ENCODE measurements at regions not wholly inside any gene's neighbourhood (a gene's known extent, or its start where the extent isn't known, plus 50 kb on each side); places are given as distances from the start of the nearest gene placed in this dataset.
"Not testable (repeated sequence)": the region's sequence is repeated elsewhere in the genome, so short reads cannot be mapped to it uniquely, and the experiment has no call there.

DNA sequence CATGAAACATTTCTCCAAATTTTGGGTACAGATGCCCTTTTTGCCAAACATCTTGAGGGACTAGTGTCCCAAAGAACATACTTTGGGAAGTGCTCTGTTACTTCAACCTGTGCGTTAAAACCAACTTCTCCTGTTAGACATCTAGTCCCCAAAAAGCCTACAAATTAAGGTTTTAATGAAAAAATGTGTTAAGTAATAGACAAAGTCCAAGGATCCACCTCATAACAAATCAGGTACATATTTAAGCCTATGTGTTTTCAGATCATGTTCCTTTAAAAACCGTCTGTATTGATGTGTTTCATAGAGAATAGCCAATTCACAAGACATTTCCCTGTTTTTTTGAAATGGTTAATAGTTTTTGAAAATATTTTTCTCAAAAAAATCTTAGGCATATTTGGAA, 174.8 kb upstream of the FAM20A start:
- H3K4me1 Mint-ChIP-seq = peaks cover 0 to 11% (median 0%) of the 10 kb centered on the region in 3 donors
- peaks cover 0 to 1% (median 0%) of the 10 kb centered on the region in 7 donors for H3K9me3 Mint-ChIP-seq
- no peaks in the 10 kb centered on the region for H3K36me3 Mint-ChIP-seq
- ATAC-seq (ENCODE audit: low read depth in 2 of 2) (no peak), DNase-seq (no peak)
- no peak overlapping the region for H3K4me3 Mint-ChIP-seq
- H3K27ac Mint-ChIP-seq = no peak overlapping the region
- H3K27me3 Mint-ChIP-seq = no peaks in the 10 kb centered on the region

DNA sequence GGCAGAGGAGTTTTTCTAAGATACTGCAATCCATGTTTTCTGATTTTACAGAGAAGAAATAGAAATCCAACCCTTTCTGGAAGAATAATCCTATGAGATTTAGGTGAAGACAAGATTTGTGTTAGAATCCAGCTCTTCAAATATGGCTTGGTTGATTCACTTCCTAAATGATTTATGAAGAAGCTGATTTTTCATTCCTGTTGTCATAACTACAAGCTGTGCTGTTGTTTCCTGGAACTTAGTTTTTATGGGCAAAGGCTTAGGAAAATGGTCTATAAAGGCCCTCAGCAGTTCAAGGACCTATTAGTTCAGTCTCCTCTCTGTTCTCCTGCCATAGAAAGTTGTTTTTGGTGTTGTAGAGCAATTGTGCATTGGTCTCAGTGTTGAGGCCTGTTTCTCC, 174.2 kb upstream of the FAM20A start:
- H3K36me3 Mint-ChIP-seq = no peaks in the 10 kb centered on the region
- H3K4me3 Mint-ChIP-seq = no peak overlapping the region
- DNase-seq (no peak), ATAC-seq (ENCODE audit: low read depth in 2 of 2) (no peak)
- peaks cover 0 to 1% (median 0%) of the 10 kb centered on the region in 7 donors for H3K9me3 Mint-ChIP-seq
- H3K27ac Mint-ChIP-seq = no peak overlapping the region
- H3K27me3 Mint-ChIP-seq = no peaks in the 10 kb centered on the region
- H3K4me1 Mint-ChIP-seq = peaks cover 0 to 11% (median 0%) of the 10 kb centered on the region in 3 donors

- DNase-seq (peak; percentile 9), ATAC-seq (ENCODE audit: low read depth in 2 of 2) (peak in 1 of 2 donors; percentile 48)
- Mint-ChIP-seq H3K27me3 (peaks cover 0 to 4% (median 0%) of the 10 kb centered on the region in 3 donors), H3K4me1 (peaks cover 0 to 11% (median 0%) of the 10 kb centered on the region in 3 donors), H3K4me3 (peak overlapping the region in 5 of 8 donors; percentile 27 to 63 (median 35)), H3K9me3 (peaks cover 0 to 1% (median 0%) of the 10 kb centered on the region in 7 donors), H3K27ac (peak overlapping the region in 3 of 6 donors; percentile 54 to 88 (median 69)), H3K36me3 (no peaks in the 10 kb centered on the region)
Measured at GRCh38 chr17:68771867-68772515, 170.8 kb upstream of the FAM20A start.

DNA sequence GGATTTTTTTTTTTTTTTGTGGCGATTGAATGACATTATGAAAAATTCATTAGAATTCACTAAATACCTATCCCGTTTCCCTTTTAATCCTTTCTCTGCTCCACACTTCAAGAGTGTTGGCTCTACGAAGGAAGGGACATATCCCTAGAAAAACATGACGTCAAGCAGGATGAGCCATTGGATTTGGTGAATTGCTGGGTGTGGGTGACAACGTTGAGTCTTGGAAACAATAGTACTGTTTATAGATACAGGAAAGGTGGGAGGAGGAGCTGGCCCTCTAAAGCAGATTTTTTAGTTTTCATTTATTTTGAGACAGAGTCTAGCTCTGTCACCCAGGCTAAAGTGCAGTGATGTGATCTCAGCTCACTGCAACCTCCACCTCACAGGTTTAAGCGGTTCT, 167.6 kb upstream of the FAM20A start:
- no peak for DNase-seq
- Mint-ChIP-seq H3K36me3 (no peaks in the 10 kb centered on the region), H3K27me3 (peaks cover 0 to 4% (median 3%) of the 10 kb centered on the region in 3 donors), H3K27ac (no peak overlapping the region), H3K4me1 (peaks cover 0 to 4% (median 0%) of the 10 kb centered on the region in 3 donors), H3K4me3 (no peak overlapping the region), H3K9me3 (no peaks in the 10 kb centered on the region)
- no peak for ATAC-seq (ENCODE audit: low read depth in 2 of 2)

GRCh38 chr17:68766640-68767039, 165.5 kb upstream of the FAM20A start:
- H3K4me3 Mint-ChIP-seq = no peak overlapping the region
- H3K27ac Mint-ChIP-seq = no peak overlapping the region
- no peaks in the 10 kb centered on the region for H3K36me3 Mint-ChIP-seq
- H3K27me3 Mint-ChIP-seq = peaks cover 0 to 8% (median 7%) of the 10 kb centered on the region in 3 donors
- no peaks in the 10 kb centered on the region for H3K9me3 Mint-ChIP-seq
- no peak for ATAC-seq (ENCODE audit: low read depth in 2 of 2)
- no peaks in the 10 kb centered on the region for H3K4me1 Mint-ChIP-seq
- no peak for DNase-seq

DNA sequence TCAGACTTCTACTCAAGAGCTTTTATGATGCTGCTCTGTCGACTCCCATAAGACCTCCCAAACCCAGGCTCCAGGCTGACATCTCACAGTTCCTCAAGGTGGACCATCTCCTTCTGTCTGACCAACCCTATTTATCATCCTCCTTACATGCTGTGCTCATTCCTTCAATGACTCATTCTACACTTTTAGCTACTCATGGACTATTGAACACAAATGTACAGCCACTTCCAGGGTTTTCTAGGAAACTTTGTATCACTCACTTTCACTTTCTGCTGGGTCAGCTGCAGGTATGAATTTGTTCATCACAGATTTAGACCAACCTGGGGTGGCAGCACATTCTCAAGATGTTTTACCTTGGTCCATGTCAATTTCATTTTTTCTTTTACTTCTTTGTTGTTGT, 162.4 kb upstream of the FAM20A start:
- Mint-ChIP-seq H3K4me3 (no peak overlapping the region), H3K27me3 (peaks cover 0 to 11% (median 4%) of the 10 kb centered on the region in 3 donors), H3K4me1 (peaks cover 4 to 12% (median 10%) of the 10 kb centered on the region in 3 donors), H3K27ac (peak overlapping the region in 1 of 6 donors; percentile 36), H3K36me3 (no peaks in the 10 kb centered on the region), H3K9me3 (no peaks in the 10 kb centered on the region)
- DNase-seq = no peak
- ATAC-seq (ENCODE audit: low read depth in 2 of 2) = no peak

DNA sequence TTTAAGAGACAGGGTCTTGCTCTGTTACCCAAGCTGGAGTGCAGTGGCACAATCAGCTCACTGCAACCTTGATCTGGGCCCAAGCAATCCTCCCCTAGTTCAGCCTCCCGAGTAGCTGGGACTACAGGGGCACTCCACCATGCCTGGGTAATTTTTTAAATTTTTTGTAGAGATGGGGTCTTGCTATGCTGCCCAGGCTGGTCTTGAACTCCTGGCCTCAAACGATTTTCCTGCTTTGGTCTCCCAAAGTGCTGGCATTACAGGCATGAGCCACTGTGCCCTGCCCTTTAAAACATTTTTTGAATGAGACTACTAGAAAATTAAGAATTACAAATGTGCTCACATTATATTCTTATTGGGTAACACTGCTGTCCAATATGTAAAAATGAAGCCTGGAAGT, 161.7 kb upstream of the FAM20A start:
- peaks cover 4 to 12% (median 10%) of the 10 kb centered on the region in 3 donors for H3K4me1 Mint-ChIP-seq
- no peak overlapping the region for H3K4me3 Mint-ChIP-seq
- H3K36me3 Mint-ChIP-seq = no peaks in the 10 kb centered on the region
- peaks cover 0 to 2% (median 0%) of the 10 kb centered on the region in 7 donors for H3K9me3 Mint-ChIP-seq
- ATAC-seq (ENCODE audit: low read depth in 2 of 2) = no peak
- H3K27me3 Mint-ChIP-seq = peaks cover 0 to 11% (median 4%) of the 10 kb centered on the region in 3 donors
- H3K27ac Mint-ChIP-seq = no peak overlapping the region
- DNase-seq = no peak

- Mint-ChIP-seq H3K36me3 (no peaks in the 10 kb centered on the region), H3K27me3 (peaks cover 0 to 11% (median 4%) of the 10 kb centered on the region in 3 donors), H3K9me3 (peaks cover 0 to 9% (median 0%) of the 10 kb centered on the region in 7 donors), H3K4me3 (no peak overlapping the region), H3K4me1 (peaks cover 4 to 12% (median 10%) of the 10 kb centered on the region in 3 donors), H3K27ac (no peak overlapping the region)
- ATAC-seq (ENCODE audit: low read depth in 2 of 2) = no peak
- DNase-seq = no peak
Measured at GRCh38 chr17:68760141-68760475, 158.9 kb upstream of the FAM20A start.

DNA sequence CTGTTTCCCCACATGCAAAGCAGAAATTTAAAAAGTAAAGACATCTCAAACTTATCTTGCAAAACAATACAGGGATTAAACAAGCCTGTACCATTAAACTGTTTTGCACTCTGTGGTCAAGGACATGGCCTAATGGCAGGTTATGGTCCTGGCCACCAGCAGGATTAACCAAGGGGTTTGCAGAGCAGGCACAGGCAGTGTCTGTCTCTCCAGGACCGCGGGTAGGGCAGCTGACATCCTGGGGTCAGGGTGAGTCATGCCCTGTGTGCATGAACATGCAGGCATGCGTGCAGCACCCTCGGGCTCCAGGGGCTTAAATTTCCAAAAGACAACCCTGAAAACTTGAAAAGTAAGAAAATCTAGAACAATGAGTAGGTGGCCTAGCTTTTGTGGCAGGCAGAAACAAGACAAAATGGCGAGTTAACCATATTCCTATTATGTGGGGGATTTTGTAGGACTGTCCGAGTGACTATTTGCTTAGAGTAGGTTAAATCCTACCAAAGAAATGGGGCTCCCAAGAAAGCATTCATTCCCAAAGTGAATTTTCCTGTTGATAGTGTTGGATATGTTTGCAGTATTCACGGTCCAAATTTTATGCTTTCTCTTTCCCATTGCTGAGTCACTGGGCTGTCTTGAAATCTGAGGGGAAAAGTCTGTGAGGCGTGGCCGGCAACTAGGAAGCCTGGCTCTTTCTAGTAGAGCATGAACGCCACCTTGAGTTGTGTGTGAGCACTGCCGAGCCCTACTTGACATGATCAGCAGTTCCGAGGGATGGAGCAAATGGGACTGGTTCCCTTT, 158.4 kb upstream of the FAM20A start:
- Mint-ChIP-seq H3K27ac (peak overlapping the region in 1 of 6 donors; percentile 51), H3K4me3 (peak overlapping the region in 1 of 8 donors; percentile 31), H3K9me3 (peaks cover 0 to 9% (median 0%) of the 10 kb centered on the region in 7 donors), H3K27me3 (peaks cover 0 to 11% (median 4%) of the 10 kb centered on the region in 3 donors), H3K4me1 (peaks cover 4 to 12% (median 10%) of the 10 kb centered on the region in 3 donors), H3K36me3 (peaks cover 0 to 1% of the 10 kb centered on the region in 2 donors)
- ATAC-seq (ENCODE audit: low read depth in 2 of 2) (no peak), DNase-seq (no peak)

- H3K9me3 Mint-ChIP-seq = peaks cover 0 to 9% (median 2%) of the 10 kb centered on the region in 7 donors
- no peak for ATAC-seq (ENCODE audit: low read depth in 2 of 2)
- peaks cover 0 to 10% (median 4%) of the 10 kb centered on the region in 3 donors for H3K27me3 Mint-ChIP-seq
- H3K4me1 Mint-ChIP-seq = peaks cover 4 to 12% (median 10%) of the 10 kb centered on the region in 3 donors
- no peak overlapping the region for H3K4me3 Mint-ChIP-seq
- H3K27ac Mint-ChIP-seq = peak overlapping the region in 1 of 6 donors; percentile 35
- no peak for DNase-seq
- peaks cover 0 to 5% of the 10 kb centered on the region in 2 donors for H3K36me3 Mint-ChIP-seq
Measured at GRCh38 chr17:68759002-68759342, 157.8 kb upstream of the FAM20A start.

- H3K4me1 Mint-ChIP-seq = peaks cover 4 to 12% (median 10%) of the 10 kb centered on the region in 3 donors
- H3K27ac Mint-ChIP-seq = peak overlapping the region in 1 of 6 donors; percentile 11
- H3K4me3 Mint-ChIP-seq; H3K36me3 Mint-ChIP-seq; DNase-seq; ATAC-seq (ENCODE audit: low read depth in 2 of 2); H3K9me3 Mint-ChIP-seq; H3K27me3 Mint-ChIP-seq: not testable (repeated sequence)
Measured at GRCh38 chr17:68757866-68758757, 156.9 kb upstream of the FAM20A start.

GRCh38 chr17:68753985-68754769, 153.0 kb upstream of the FAM20A start:
- Mint-ChIP-seq H3K27ac (no peak overlapping the region), H3K4me1 (no peaks in the 10 kb centered on the region), H3K27me3 (peaks cover 0 to 3% (median 0%) of the 10 kb centered on the region in 3 donors), H3K4me3 (no peak overlapping the region), H3K9me3 (peaks cover 0 to 9% (median 2%) of the 10 kb centered on the region in 7 donors), H3K36me3 (peaks cover 0 to 5% of the 10 kb centered on the region in 2 donors)
- ATAC-seq (ENCODE audit: low read depth in 2 of 2) (no peak), DNase-seq (no peak)

All from naive B cell (primary cell).